Suppressor macrophage treated with lipopolysaccharide for 1 hour (primary cell): ENCODE measurements at regions not wholly inside any gene's neighbourhood (a gene's known extent, or its start where the extent isn't known, plus 50 kb on each side); places are given as distances from the start of the nearest gene placed in this dataset.

Experiments
- DNase-seq, 3 donors: peaks; one replicate each; pipeline ENCODE4 v3.0.0-alpha.2; 2020 to 2022

DNA sequence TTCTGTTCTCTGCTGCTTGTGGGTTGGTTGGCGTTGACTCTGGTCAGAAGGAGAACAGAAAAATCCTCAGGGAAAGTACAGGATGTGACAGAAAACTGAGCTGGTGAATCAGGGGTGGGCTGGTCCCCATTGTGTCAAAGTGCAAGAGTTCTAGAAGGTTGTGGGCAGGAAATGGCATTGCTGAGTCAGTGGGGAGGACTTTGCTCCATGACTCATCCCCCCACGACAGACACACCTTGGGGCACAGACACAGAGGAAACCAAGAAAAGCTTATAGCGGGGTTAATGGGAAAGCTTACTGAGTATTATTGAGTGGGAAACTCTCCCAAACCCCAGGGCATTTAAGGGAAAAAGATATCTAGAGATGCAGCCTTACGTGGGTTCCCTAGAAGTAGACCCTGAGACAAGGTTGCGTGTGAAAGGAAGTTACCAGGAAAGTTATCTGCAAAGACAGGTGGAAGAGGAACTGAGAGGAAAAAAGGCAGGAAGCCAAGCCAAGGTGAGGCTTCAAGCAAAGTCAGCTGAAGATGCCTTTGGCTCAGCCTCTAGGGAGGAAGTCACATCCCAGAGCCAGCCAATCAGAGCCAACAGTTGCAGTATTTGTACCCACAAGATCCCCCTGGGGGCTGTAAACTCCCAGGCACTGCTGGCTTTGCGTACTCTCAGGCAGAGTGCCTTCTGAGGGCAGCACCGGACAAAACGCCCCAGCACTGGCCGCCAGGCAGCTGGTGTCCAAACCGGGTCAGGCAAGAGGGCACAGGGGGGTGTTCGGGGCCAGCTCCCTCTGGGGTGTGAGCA, 86.4 kb downstream of the FOXL1 start:
- peak; percentile 68 to 85 (median 72) for DNase-seq

DNA sequence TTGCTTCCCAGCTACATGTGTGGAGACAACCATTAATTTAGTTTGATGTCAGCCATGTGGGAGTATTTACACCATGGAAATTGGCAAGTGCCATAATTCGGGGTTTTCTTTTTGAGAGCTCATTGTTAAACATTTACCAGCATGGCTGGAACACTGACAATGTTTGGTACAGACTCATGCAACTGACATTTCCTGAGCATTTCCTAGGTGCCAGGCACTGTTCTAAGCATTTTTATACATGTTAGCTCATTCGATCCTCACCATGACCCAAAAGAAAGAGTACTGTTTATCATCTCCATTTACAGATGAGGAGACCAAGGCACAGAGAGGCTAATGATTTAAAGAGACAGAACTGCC, 86.9 kb downstream of the FOXL1 start:
- no peak for DNase-seq

DNA sequence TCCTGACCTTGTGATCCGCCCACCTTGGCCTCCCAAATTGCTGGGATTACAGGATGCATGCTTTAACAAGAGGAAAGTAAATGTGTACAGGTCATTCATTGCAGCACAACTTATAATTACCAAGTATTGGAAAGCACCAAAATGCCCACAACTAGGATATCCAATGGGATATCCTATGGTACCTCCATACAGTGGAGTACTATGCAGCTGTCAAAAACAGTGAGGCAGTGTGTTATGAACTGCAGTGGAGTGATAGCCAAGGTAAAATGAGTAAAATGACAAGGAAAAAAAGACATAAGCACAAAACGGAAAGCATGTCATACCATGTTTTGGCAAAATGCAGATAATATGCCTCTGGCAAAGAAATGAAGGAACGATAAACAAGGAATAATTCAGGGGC, 87.6 kb downstream of the FOXL1 start:
- DNase-seq: no peak

DNA sequence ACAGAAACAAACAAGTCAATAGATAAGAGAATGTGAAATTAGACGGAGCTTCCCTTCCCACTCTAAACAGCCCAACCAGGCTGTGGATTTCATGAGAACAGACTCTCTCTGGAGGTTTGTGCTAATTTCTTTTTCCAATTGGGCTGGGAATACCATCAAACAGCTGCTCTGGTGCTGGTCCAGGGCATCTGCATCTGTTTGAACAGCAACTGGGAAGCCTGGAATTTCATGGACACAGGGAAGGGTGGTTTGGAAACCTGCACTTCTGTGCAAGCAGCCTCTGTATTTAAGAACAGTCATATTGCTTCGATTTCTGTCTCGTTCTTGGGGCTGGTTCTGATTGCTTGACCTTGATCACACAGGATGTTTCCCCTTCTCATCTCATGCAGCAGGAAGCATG, 88.7 kb downstream of the FOXL1 start:
- no peak for DNase-seq

GRCh38 chr16:86668136-86668910, 90.0 kb downstream of the FOXL1 start:
- DNase-seq: no peak

DNA sequence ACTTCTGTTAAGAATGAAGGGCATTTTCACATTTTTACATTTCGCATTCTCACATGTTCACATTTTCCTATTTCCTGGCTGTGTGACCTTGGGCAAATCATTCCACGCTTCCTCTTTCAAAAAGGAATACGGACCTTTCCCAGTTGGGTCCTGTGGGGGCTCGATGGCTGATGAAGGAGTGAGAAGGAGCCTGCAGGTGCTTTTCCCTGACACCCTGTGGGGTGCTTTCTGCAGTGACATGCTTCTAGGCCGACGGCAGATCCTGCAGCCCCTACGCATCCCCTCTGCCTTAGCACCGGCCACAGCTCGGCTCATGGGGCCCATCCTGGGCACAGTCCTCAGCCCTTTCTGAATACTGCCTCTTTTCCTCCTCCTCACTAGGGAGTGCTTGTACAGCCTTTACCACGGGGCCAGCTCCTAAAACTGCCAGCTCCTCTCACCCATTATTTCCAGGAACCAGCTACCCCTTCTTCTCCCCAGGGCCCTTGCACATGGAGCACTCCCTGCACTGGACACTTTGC, 91.0 kb downstream of the FOXL1 start:
- DNase-seq: no peak

GRCh38 chr16:86669937-86670749, 91.8 kb downstream of the FOXL1 start:
- DNase-seq: no peak

- no peak for DNase-seq
Measured at GRCh38 chr16:86670750-86671234, 92.4 kb downstream of the FOXL1 start.

DNA sequence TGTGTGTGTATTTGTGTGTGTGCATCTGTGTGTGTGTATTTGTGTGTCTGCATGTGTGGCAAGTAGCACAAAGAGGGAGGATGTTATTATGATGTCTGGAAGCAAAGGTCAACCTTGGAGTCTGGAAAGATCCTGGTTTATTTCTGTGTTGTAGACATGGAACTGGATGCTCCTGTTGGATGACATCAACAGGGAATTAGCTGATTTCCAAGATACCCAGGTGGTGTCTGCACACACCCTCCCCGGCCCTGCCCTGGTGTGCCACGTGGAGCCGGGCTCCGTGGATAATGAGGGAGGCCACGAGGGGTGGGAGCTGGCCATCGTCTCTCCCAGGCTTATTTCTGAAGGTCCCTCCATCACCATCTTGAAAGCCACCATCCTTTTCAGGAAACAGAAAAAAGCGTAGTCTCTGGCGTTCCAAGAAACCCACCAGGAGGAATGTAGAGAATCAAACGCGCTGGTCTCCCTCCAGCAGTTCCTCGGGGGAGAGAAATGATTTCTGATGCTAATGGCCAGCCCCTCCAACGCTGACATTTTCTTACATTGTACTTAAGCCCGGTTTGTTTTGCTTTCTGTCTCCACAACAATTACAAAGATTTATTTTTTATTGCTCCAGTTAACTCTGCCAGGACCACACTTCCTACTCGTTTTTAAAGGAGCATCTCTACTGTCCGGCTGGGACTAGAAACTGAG, 93.3 kb downstream of the FOXL1 start:
- DNase-seq: no peak

DNA sequence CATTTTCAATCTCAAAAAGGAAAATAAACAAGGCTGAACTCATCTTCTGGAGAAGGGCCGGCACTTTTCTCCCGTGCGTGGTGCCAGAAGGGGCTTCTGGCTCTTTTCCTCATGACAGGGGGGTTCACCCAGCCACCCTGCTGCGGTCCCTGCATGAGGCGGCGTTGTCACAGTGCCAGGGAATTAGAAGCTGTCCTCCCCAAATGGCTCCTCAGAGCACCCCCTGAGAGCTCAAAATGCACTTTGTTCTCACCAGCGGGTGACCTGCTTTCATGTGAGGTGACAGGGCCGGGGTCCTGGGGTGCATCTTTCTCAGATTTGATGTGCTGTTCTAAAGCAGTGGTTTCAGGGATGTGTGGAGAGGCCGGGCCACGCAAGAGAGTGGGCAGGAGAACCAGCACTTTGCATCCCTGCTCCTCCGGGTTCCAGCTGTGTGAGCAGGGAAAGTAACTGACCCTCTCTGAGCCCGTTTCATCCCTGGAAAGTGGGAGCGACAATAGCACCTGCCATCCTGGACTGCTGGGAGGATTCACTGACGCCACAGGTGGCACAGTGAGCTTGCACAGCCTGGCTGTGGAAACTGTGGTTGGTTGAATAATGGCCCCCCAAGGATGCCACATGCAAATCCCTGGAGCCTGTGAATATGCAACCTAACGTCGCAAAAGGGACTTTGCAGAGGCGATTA, 94.0 kb downstream of the FOXL1 start:
- no peak for DNase-seq

GRCh38 chr16:86673090-86673955, 95.0 kb downstream of the FOXL1 start:
- DNase-seq: no peak

DNA sequence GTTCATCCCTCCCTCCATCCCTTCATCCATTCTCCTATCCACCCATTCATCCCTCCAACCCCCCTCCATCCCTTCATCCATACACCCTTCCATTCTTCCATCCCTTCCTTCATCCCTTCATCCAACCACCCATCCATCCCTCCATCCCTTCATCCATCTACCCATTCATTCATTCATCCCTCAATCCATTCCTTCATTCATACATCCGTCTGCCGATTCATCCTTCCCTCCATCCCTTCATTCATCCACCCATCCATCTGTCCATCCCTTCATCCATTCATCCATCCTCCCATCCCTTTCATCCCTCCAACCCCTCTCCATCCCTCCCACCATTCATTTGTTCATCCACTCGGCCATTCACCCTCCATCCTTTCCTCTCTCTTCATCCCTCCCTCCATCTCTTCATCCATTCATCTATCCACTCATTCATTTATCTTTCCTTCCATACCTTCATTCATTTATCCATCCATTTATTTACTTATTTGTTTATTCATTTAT, 95.7 kb downstream of the FOXL1 start:
- DNase-seq: no peak

- DNase-seq: peak in 1 of 3 donors; percentile 20
Measured at GRCh38 chr16:86676254-86676670, 97.9 kb downstream of the FOXL1 start.

DNA sequence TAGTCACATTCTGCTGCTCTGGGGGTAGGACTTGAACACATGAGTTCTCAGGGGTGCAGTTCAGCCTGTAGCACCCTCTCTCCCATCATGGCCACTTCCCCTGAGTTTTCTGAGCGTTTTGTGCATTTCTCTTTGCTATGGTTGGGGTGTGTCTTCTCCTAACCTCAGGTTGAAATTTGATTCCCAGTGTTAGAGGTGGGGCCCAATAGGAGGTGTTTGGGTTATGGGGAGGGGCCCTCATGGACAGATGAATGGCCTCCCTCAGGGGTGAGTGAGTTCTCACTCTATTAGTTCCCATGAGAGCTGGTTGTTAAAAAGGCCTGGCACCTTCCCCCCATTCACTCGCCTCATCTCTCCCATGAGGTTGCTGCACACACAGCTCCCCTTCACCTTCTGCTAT, 101.1 kb downstream of the FOXL1 start:
- DNase-seq: no peak

- no peak for DNase-seq
Measured at GRCh38 chr16:86680162-86680561, 101.8 kb downstream of the FOXL1 start.

- DNase-seq: no peak
Measured at GRCh38 chr16:86680661-86681030, 102.3 kb downstream of the FOXL1 start.

DNA sequence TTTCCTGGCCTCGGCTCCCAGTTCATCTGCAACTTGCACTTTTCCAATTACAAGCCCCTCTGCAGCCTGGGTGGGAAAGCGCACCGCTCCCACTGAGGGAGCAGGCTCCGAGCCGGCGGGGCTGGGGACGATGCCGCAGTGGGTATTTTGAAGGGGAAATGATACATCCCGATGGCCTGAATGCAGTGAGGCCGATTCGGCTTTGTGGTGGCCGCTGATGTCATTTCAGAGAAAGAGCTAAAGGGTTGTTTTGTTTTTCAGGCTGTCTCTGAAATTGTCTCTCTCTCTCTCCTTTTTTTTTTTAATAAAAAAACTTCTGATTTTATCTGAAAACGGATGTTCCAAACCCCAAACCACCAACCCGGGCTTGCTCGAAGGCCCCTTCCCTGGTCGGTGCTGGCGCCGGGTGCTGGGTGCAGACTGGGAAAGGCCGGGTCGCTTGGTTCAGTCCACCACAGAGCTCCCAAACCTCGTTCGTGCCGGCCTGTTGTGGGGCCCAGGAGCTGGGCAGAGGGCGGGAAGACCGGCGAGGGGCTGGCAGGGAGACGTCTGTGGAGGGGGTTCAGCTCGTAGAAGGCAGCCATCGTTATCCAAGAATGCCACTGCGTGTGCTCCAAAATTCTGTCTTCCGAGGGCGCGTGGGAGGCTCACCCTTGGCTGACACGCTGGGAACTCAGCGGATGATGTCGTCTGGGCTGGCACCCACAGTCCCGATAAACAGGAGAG, 102.8 kb downstream of the FOXL1 start:
- DNase-seq: no peak

- DNase-seq: no peak
Measured at GRCh38 chr16:86681757-86682106, 103.4 kb downstream of the FOXL1 start.

GRCh38 chr16:86682219-86682904, 104.0 kb downstream of the FOXL1 start:
- no peak for DNase-seq
